GM08714 (cell line): ENCODE measurements at regions not wholly inside any gene's neighbourhood (a gene's known extent, or its start where the extent isn't known, plus 50 kb on each side); places are given as distances from the start of the nearest gene placed in this dataset.

ENCODE experiments used
- H3K4me3 ChIP-seq: fragments of 200-500 bp; sonication (Bioruptor generic); 2 replicates; pipeline ENCODE4 v1.5.1; 2014; ENCODE audit warnings: mild to moderate bottlenecking, low read length, inconsistent platforms
- ZNF274 ChIP-seq: IDR thresholded peaks from 2 replicates; pipeline ENCODE4 v1.6.1; 2012; ENCODE audit warnings: mild to moderate bottlenecking, low read depth, low read length

GRCh38 chr7:25665903-25666670, 437.8 kb upstream of the NPVF start:
- H3K4me3 ChIP-seq = no peak overlapping the region
- TF ChIP-seq ZNF274 = no peak

- no peak overlapping the region for H3K4me3 ChIP-seq
- TF ChIP-seq ZNF274 = no peak
Measured at GRCh38 chr7:25666671-25667060, 438.4 kb upstream of the NPVF start.

DNA sequence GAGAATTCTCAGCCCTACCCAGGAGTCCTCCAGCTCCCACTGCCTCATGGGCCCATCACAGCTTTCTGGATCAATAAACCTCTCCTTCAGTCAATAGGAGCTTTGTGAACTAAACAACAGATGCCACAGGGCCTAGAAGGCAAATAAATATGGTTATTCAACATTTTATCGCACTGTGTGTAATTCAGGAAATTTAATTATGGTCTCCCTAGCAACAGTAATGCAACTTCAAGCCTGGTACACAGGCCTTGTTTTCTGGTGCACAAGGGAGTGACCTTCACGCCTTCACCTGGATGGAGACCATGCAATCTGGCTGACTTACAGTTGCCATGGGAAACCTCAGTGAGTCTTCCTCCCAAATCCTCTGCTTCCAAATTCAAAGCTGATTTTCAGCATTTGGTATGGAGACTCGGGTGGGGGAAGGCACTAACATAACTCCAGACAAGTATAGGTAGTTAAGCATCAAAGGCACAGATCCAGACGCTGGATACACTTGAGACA, 441.0 kb upstream of the NPVF start:
- no peak overlapping the region for H3K4me3 ChIP-seq
- TF ChIP-seq ZNF274 = no peak

DNA sequence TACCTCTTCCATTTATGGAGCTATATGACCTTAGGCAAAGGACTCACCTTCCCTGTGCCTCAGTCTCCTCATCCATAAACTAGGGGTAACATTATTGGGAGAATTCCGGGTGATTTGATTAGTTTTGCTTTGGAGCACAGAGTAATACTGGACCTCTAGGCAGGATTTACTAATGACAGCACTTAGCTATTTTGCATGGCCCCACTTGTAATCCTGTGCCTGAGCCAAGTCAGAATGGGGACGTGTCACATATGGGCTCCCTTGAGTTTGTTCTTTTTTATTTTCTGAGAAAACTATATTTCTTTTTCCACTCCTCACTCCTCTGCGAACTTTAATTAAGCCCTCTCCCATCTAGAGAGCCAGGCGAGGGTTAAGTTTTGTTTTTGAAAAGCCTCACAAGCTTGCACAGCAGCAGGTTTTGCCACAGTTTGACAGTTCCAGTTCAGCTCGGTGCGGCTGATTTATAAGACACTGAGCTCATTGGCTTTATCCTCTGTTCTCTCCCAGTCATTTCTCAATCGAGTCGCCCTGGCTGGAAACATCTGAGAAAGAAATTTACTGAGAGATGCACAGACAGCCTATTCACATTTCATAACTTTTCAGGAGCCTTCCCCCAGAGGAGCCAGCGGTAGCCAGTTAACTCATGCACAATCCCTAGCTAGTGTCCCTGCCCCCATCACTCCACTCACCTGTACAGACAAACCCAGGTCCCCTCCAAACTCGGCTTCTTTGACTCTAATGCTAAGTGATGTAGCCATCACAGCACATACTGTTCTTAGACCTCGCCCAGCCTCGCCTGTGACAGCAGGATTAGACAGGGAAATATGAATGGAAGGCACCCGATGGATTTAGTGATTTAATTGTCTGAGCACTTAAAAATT, 441.9 kb upstream of the NPVF start:
- TF ChIP-seq ZNF274 = no peak
- H3K4me3 ChIP-seq = no peak overlapping the region

DNA sequence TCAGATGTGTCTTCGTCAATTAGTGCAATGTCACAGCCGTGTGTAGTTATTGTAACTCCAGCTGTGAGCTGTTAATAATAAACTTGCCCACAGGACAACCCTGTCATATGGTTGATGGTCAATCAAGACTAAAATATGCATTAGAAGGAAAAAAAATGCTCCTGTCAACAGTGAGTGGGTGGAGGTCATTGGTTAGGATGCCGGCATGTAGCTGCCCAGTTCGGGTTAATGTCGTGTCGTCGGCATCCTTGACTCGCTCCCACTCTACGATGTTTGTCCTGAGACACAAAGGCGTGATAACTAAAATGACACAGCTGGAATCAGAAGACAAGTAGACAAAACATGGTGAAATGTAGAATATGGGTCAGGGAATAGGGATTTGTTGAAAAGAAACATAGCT, 442.8 kb upstream of the NPVF start:
- no peak for TF ChIP-seq ZNF274
- H3K4me3 ChIP-seq = no peak overlapping the region

DNA sequence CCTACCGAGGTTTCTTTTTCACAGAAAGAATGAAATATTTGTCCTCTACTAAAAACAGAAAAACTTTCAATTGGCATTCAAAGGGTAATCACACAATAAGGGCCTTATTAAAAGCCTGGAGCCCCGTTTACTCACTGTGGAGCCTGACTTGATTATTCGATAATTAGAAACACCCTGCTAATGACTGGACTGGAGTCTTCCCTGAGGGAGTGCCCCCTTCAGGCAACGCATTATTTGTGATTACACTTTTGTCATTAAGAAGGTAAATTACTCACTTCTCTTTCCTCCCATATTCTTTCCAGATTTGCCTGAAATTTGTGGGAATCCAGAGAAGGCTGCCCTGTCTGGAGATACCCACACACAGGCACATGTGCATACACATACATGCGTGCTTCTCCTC, 444.2 kb upstream of the NPVF start:
- no peak for TF ChIP-seq ZNF274
- H3K4me3 ChIP-seq = no peak overlapping the region

- no peak overlapping the region for H3K4me3 ChIP-seq
- no peak for TF ChIP-seq ZNF274
Measured at GRCh38 chr7:25675789-25676474, 447.6 kb upstream of the NPVF start.

DNA sequence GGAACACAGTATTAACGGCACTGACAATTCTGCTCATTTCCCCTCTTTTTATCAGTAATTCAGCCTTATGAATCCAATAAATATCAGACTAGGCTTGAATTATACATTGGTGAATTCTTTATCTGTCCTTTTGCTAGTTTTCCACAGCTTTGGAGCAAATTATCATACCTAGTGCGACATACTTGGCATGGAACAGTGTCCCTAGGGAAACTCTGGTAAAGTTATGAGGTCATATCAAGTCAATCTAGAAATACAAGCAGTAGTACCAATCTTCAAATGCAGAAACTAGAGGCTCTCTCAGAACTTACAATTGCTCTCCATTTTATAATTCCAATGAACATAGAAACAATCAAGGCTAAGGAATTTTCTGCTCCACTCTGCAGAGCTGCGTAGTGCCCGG, 449.3 kb upstream of the NPVF start:
- TF ChIP-seq ZNF274 = no peak
- no peak overlapping the region for H3K4me3 ChIP-seq

GRCh38 chr7:25678215-25678614, 449.9 kb upstream of the NPVF start:
- TF ChIP-seq ZNF274 = no peak
- no peak overlapping the region for H3K4me3 ChIP-seq

DNA sequence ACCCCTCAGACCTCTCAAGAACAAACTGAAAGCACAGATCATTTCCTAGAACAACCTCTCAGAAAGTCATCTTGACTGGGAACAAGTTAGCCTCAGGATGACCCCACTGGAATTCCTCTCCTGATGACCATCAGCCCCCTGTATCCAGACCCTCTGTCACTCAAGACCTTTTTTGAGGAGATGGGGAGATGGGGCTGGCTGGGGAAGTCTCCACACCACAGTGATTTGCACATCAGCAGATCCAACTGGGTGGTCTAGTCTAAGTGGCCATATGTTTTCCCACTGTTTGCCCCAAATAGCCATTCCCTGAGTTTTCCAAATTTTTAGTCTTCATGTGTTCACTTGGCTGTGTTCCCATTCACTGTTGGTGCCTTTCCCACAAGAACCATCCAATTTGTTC, 452.4 kb upstream of the NPVF start:
- no peak overlapping the region for H3K4me3 ChIP-seq
- TF ChIP-seq ZNF274 = no peak

DNA sequence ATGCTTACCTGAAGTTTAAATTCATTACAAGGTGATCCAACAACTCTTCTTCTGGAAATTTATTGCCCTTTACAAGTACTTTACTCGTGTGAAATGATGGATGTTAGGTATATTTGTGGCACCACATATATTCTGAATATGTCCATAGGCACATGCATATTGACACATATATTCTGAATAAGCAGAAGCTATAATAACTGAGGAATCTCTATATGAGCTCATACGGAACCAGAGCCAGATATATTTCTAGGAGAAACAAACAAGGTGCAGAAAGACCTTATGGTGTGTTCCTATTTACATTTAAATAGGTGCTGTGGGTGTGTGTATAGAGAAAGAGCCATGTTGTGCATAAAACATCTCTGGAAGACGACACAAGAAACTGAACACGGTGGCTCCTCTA, 456.1 kb upstream of the NPVF start:
- no peak for TF ChIP-seq ZNF274
- no peak overlapping the region for H3K4me3 ChIP-seq

- TF ChIP-seq ZNF274 = no peak
- H3K4me3 ChIP-seq = no peak overlapping the region
Measured at GRCh38 chr7:25686493-25686892, 458.2 kb upstream of the NPVF start.

DNA sequence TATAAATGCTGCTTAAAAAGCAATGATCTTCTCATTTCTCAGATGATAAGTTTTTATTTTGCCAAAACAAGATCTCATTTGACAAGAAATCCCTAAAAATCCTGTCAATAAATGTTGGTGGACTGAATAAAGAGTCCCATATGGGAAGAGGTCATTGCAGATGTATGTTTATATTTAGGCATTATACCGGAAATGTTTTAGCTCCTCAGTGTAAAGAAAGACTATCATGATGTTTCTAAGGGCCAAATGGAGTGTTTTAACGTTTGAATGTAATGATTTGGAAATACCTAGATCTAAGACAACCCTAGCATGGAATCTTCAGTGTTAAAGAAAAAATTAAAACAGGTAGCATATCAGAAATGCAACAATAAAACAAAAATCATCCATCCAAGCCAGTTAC, 457.8 kb upstream of the NFE2L3 start:
- TF ChIP-seq ZNF274 = no peak
- no peak overlapping the region for H3K4me3 ChIP-seq

DNA sequence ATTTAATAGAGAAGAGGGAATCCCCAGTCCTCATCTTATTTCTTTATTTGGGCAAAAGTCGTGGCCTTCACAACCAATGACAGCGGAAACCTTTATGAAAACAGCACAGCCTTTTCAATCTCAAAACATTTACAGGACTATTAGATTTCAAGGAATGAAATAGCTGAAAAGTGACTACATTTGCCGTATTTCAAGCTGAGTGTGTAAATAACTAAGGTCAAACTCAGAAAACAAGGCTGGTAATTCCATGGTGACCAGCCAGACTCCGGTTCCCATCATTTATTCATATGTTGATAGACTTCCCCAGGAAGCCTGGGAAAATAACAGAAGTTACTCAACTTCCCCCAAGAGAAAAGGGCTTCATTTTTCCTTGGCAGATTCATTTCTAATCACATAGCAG, 457.3 kb upstream of the NFE2L3 start:
- no peak overlapping the region for H3K4me3 ChIP-seq
- TF ChIP-seq ZNF274 = no peak
